ENCODE measurements at regions not wholly inside any gene's neighbourhood (a gene's known extent, or its start where the extent isn't known, plus 50 kb on each side); places are given as distances from the start of the nearest gene placed in this dataset.
"Not testable (repeated sequence)": the region's sequence is repeated elsewhere in the genome, so short reads cannot be mapped to it uniquely, and the experiment has no call there.

GRCh38 chr4:58359590-58359989 lies 1249.4 kb upstream of the IGFBP7 start:
- DNase-seq, result no peak

DNA sequence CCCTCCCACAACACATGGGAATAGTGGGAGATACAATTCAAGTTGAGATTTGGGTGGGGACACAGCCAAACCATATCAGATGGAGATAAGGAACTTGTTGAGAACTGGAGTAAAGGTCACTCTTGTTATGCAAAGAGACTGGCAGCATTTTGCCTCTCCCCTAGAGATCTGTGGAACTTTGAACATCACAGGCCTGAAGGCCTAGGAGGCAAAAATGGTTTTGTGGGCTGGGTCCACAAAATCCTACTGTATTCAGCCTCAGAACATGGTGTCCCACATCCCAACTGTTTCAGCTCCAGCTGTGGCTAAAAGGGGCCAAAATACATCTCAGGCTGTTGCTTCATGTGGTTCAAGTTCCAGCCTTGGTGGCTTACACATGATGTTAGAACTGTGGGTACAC lies 1247.8 kb upstream of the IGFBP7 start:
- no peak for DNase-seq

DNA sequence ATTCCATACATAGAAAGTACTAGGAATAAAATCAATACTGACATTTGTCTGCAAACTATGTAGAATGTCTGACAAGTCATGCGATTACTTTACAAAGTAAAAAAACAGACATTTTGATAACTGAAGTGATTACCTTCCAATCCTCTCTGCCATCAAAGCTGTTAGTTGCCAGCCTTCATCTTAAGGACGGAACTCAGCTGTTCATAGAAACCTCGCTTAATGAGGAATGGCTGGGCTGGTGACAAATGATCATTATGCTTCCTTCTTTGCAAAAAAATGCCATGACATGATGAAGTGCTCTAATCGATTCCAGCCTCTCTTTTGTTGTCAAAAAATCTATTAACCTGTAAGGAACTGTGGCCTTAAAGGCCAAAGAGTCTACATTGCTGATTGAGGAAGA lies 1214.9 kb upstream of the IGFBP7 start:
- DNase-seq, result no peak

DNA sequence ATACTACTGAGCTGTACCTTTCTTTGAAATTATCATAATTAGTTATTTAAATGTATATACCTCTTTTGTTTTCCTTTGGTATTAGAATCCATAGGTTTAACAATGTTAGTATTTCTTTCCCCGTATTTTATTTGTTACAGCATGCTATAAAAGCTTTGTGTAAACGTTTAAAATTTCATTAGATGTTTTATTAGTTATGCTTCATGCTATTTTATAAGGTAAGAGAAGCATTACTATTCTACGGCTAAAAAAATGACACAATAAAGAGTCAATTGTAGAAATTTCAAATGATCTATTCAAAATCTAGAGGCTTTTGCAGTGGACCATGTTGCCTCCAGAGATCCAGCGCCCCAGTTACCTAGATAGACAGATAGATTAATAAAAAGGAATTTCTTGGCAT lies 1203.3 kb upstream of the IGFBP7 start:
- no peak for DNase-seq

DNA sequence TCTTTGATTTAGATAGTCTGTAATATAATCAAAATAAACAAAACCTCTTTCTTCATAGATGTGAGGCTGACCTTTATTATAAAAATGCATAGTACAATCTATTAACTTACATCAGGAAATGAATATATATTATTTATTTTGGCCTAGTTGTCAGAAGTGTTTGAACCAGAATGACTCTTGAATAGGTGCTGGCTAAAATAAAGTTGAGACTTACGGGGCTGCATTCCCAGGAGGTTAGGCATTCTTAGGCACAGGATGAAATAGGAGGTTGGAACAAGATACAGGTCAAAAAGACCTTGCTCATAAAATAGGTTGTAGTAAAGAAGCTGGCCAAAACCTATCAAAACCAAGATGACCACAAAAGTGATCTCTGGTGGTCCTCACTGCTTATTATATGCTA lies 1193.3 kb upstream of the IGFBP7 start:
- DNase-seq, result no peak

- DNase-seq, result no peak
Measured at GRCh38 chr4:58301376-58301999, 1191.3 kb upstream of the IGFBP7 start.

DNA sequence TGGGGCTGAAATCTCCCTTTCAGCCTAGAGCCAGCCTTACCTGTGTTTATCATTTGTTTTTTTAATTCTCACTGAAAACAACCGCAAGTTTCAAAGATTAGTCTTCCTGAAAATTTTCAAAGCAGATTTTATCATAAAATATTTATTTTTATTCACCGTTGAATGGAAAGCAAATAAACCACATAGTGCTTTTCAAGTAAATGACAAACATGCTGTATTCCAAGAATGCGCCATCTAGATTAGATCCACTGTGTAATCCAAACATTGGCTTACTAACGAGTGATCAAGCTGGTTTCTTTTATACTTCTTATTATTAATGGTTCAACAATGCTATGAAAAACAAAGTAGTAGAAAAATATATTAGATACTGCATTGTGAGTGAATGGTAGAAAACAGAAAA lies 1176.2 kb upstream of the IGFBP7 start:
- DNase-seq, result no peak

- DNase-seq, result not testable (repeated sequence)
Measured at GRCh38 chr4:58280928-58281327, 1170.7 kb upstream of the IGFBP7 start.

- DNase-seq, result no peak
Measured at GRCh38 chr4:58275856-58276255, 1165.7 kb upstream of the IGFBP7 start.

DNA sequence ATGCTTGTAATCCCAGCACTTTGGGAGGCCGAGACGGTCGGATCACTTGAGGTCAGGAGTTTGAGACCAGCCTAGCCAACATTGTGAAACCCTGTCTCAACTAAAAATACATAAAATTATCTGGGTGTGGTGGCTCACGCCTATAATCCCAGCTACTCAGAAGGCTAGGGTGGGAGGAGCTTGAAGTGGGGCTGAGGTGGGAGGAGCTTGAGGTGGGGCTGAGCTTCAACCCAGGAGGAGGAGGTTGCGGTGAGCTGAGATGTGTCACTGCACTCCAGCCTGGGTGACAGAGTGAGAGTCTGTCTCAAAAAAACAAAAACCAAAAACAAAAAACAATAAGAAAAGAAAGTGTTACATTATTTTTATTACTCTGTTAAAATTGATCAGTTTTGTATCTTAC lies 1164.4 kb upstream of the IGFBP7 start:
- DNase-seq, result no peak

DNA sequence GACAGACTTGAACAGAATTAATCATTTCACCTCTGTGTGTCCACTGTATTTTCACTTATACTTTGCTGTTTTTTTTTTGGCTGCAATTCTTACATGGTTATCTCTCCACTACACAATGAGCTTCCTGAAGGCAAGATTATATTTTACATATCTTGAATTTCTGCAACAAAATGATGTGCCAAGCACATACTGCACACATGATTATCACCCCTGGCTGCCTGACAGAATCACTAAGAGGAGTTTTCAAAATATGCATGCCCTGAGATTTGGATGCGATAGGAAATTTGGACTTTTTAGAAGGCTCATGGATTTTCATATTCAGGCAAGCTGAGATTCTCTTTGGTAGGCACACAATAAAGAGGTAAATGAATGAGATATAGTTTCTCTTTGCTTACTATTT lies 1162.1 kb upstream of the IGFBP7 start:
- no peak for DNase-seq

GRCh38 chr4:58265734-58266133 lies 1155.5 kb upstream of the IGFBP7 start:
- DNase-seq, result no peak

GRCh38 chr4:58261526-58261925 lies 1151.3 kb upstream of the IGFBP7 start:
- DNase-seq, result no peak

- no peak for DNase-seq
Measured at GRCh38 chr4:58254291-58254690, 1144.1 kb upstream of the IGFBP7 start.

DNA sequence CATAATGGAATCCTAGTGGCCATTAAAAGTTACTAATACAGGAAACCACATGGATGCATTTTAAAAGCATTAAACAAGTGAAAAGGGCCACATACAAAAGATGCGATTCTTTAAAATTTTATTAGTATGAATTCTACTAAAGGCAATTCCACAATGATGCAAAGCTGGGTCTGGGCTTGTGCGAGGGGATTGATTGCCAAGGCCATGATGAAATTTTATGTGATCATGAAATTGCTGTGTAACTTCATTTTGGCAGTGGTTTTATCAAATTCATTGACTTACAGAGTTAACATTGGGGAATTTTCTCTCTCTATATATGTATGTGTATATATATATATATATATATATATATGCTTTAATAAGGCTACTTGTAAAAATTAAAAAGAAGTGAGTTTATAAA lies 1142.5 kb upstream of the IGFBP7 start:
- DNase-seq, result no peak

- no peak for DNase-seq
Measured at GRCh38 chr4:58247792-58248191, 1137.6 kb upstream of the IGFBP7 start.

DNA sequence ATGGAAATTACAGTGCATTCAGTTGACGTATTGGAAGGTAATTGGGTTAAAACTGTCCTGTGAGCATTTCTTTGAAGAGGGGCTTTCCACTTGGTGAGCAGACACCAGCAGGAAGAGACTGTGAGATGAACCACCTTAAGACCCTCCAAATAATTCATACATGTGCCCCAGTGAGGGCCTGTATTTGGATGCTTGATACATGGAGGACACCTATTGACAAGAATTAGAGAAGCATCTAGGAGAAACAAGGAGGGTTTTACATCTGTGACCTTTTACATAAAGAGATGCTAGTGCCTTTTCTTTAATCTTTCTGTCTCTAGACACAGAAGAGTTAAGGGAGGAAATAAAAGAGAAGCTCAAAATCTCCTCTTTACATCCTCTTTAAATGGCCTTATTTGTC lies 1115.3 kb upstream of the IGFBP7 start:
- no peak for DNase-seq

DNA sequence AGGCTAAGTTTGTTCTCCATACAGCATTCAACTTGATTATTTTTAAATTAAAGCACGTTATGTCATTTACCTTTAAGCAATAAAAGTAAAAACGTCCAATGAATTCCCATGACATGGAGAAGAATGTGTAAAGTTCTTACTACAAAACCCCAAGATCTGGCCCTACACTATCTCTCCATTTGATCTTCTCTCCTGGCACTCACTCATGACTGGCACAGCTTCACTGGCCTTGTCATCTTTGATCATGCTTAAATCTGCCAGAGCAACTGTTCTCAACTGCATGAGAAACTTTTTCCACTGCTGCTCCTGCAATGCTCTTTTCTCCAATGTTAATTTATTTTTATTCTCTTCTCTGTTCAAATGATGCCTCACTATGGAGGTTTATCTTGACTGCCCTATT lies 1109.0 kb upstream of the IGFBP7 start:
- no peak for DNase-seq

GRCh38 chr4:58216461-58216860 lies 1106.3 kb upstream of the IGFBP7 start:
- DNase-seq, result no peak

- no peak for DNase-seq
Measured at GRCh38 chr4:58214376-58214775, 1104.2 kb upstream of the IGFBP7 start.

- no peak for DNase-seq
Measured at GRCh38 chr4:58209551-58209950, 1099.4 kb upstream of the IGFBP7 start.

DNA sequence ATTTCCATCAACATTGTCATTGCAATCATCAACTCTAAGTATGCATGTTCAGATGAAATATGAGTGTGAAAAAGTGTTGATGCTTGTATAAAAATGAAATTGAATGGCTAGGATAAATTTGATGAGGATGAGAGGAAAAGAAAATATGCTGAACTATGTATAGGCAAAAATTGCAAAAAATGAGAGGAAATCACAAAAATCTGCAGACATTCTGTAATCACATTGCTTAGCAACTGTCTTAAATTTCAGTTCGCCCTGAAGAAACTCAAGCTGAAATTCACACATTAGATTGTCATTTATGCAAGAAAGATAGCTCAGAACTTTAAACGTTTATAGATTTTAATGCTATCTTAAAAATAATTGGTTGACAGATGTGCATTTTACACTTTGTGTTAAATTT lies 1098.8 kb upstream of the IGFBP7 start:
- DNase-seq, result no peak

GRCh38 chr4:58205446-58206235 lies 1095.5 kb upstream of the IGFBP7 start:
- no peak for DNase-seq

DNA sequence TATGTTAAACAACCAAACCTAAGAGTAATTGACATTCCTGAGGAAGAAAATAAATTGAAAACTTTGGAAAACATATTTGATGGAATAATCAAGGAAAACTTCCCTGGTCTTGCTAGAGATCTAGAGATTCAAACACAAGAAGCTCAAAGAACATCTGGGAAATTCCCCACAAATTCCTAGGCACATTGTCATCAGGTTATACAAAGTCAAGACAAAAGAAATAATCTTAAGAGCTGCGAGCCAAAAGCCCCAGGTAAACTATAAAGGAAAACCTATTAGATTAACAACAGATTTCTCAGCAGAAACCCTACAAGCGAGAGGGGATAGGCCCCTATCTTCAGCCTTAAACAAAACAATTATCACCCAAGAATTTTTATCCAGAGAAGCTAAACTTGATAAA lies 1082.0 kb upstream of the IGFBP7 start:
- DNase-seq, result no peak
